K562 (cell line): ENCODE measurements at regions not wholly inside any gene's neighbourhood (a gene's known extent, or its start where the extent isn't known, plus 50 kb on each side); places are given as distances from the start of the nearest gene placed in this dataset.

ENCODE experiments used
- ATAC-seq: fragments of 200-7000 bp; cut with Tn5 transposase; 3 replicates; pipeline ENCODE4 v1.9.1; 2020; ENCODE audit warnings: moderate library complexity
- BruUV-seq: library from RNA; stranded (reverse); fragments of 400-500 nt; replicated peaks from 2 replicates; lab custom pipeline; 2021; lab: Mats Ljungman, UMichigan
- CTCF ChIA-PET: fragments of 300-600 bp; formaldehyde crosslinking; extraction: SDS; loops from one replicate; lab custom pipeline; 2021; ENCODE audit warnings: low intra/inter-chr PET ratio; lab: Yijun Ruan, JAX
- POLR2A ChIA-PET: fragments of 300-600, 350-650 bp; sonication (Branson Sonifier 250); formaldehyde crosslinking; extraction: SDS; loops from one replicate; lab custom pipeline; 2021; ENCODE audit warnings: antibody characterized with exemption, inconsistent platforms; lab: Yijun Ruan, JAX
- DNase-seq, 4 experiments: peaks; one replicate each; pipeline versions ENCODE4 v3.0.0 to v3.0.0-alpha.2; 2011 to 2018; ENCODE audit warnings: low spot score in 3 of 4, mixed read lengths in 3 of 4; ENCODE audit errors: extremely low read depth in 1 of 4
- FAIRE-seq: peaks from 2 replicates; lab custom pipeline; 2011; peaks lifted over from hg19 to GRCh38; lab: Jason Lieb, UNC
- H2AFZ ChIP-seq: 2 replicates; pipeline ENCODE4 v1.6.0; 2011; ENCODE audit warnings: low read depth, low read length, control low read depth, inconsistent platforms
- H3K27ac ChIP-seq: fragments of 200-600 bp; 3 replicates; pipeline ENCODE4 v1.8.0; 2011; ENCODE audit warnings: low read depth, mild to moderate bottlenecking, control low read depth, inconsistent platforms, low read length, moderate library complexity, mixed read lengths; ENCODE audit errors: extremely low read depth
- H3K27me3 ChIP-seq, 2 experiments: fragments of 300-600 bp in 1 of 2; 2 replicates in 1 of 2; 3 replicates in 1 of 2; pipeline versions ENCODE4 v1.6.0 to v1.8.0; 2011; ENCODE audit warnings: inconsistent platforms in 2 of 2, low read length in 2 of 2, mild to moderate bottlenecking in 1 of 2, mixed read lengths in 1 of 2, moderate library complexity in 1 of 2; ENCODE audit not compliant: control insufficient read depth in 2 of 2, insufficient read depth in 2 of 2
- H3K36me3 ChIP-seq: fragments of 300-600 bp; 3 replicates; pipeline ENCODE4 v1.8.0; 2011; ENCODE audit warnings: mild to moderate bottlenecking, low read length, inconsistent platforms; ENCODE audit not compliant: control insufficient read depth, insufficient read depth
- H3K4me1 ChIP-seq, 2 experiments: fragments of 200-600 bp in 1 of 2; replicated peaks in 1 of 2; 2 replicates in 1 of 2; 3 replicates in 1 of 2; pipeline versions ENCODE4 v1.5.1 to v1.8.0; 2011; ENCODE audit warnings: inconsistent platforms in 2 of 2, low read length in 2 of 2, mild to moderate bottlenecking in 1 of 2, mixed read lengths in 1 of 2, moderate library complexity in 1 of 2; ENCODE audit not compliant: control insufficient read depth in 2 of 2, insufficient read depth in 2 of 2
- H3K4me2 ChIP-seq: 2 replicates; pipeline ENCODE4 v1.6.1; 2011; ENCODE audit warnings: low read length, control low read depth, inconsistent platforms, mixed read lengths; ENCODE audit not compliant: insufficient read depth
- H3K4me3 ChIP-seq: fragments of 200-600 bp; sonication (generic), shearing (Covaris generic); 2 replicates; pipeline ENCODE4 v1.5.1; 2016; ENCODE audit warnings: control low read depth, inconsistent platforms
- H3K79me2 ChIP-seq: fragments of 200-600 bp; 3 replicates; pipeline ENCODE4 v1.8.0; 2011; ENCODE audit warnings: low read length, inconsistent platforms; ENCODE audit not compliant: control insufficient read depth, insufficient read depth
- H3K9ac ChIP-seq, 2 experiments: 2 replicates each; pipeline versions ENCODE4 v1.6.0 to v1.6.1; 2011; ENCODE audit warnings: low read depth in 2 of 2, low read length in 2 of 2, control low read depth in 1 of 2, inconsistent platforms in 1 of 2, mild to moderate bottlenecking in 1 of 2, mixed read lengths in 1 of 2; ENCODE audit not compliant: insufficient read depth in 1 of 2
- H3K9me1 ChIP-seq: one replicate; pipeline ENCODE4 v1.6.0; 2011; ENCODE audit warnings: inconsistent platforms, mild to moderate bottlenecking, low read length, moderate library complexity; ENCODE audit not compliant: control insufficient read depth, insufficient read depth
- H3K9me3 ChIP-seq: replicated peaks from 2 replicates; pipeline ENCODE4 v1.5.1; 2011; ENCODE audit warnings: low read depth, low read length, inconsistent platforms; ENCODE audit not compliant: control insufficient read depth, insufficient read depth
- H4K20me1 ChIP-seq: replicated peaks from 2 replicates; pipeline ENCODE4 v1.6.1; 2011; ENCODE audit warnings: low read length, inconsistent platforms, mixed read lengths; ENCODE audit not compliant: control insufficient read depth, insufficient read depth
- ATF6 ChIP-seq: sonication (generic); formaldehyde crosslinking; IDR thresholded peaks from 2 replicates; pipeline ENCODE4 v1.4.0; 2020; ENCODE audit warnings: mild to moderate bottlenecking, missing genetic modification reagents
- KDM5B ChIP-seq: fragments of 200-600 bp; sonication (generic); IDR thresholded peaks from 2 replicates; pipeline ENCODE4 v1.6.1; 2012; ENCODE audit warnings: low read depth, mild to moderate bottlenecking, moderate library complexity, low read length, control low read depth, inconsistent platforms; ENCODE audit not compliant: insufficient replicate concordance
- L3MBTL2 ChIP-seq: fragments of 450-650 bp; IDR thresholded peaks from 2 replicates; pipeline ENCODE4 v1.6.1; 2016; ENCODE audit warnings: mild to moderate bottlenecking, moderate library complexity
- PTTG1 ChIP-seq: fragments of 450-650 bp; IDR thresholded peaks from 2 replicates; pipeline ENCODE4 v1.6.1; 2016; ENCODE audit warnings: low read depth, mild to moderate bottlenecking, missing genetic modification characterization, missing compliant biosample characterization
- SMARCB1 ChIP-seq: IDR thresholded peaks from 2 replicates; pipeline ENCODE4 v1.6.1; 2011; ENCODE audit warnings: improper control_type of control experiment, low read depth; ENCODE audit not compliant: insufficient read length
- TAL1 ChIP-seq: fragments of 450-650 bp; IDR thresholded peaks from 2 replicates; pipeline ENCODE4 v1.6.1; 2016; ENCODE audit warnings: mild to moderate bottlenecking
- ZFP91 ChIP-seq: sonication (generic); formaldehyde crosslinking; IDR thresholded peaks from 2 replicates; pipeline ENCODE4 v1.8.0; 2022; ENCODE audit warnings: mild to moderate bottlenecking, missing genetic modification reagents
- ZNF778 ChIP-seq: fragments of 450-650 bp; formaldehyde crosslinking; IDR thresholded peaks from 2 replicates; pipeline ENCODE4 v1.4.0; 2020; ENCODE audit warnings: mild to moderate bottlenecking, moderate library complexity
- WGBS: fragments of 100-300 bp; shearing (Covaris generic); methylation state at CpG from one replicate; pipeline ENCODE4 v1.1.6; 2016; ENCODE audit warnings: low coverage, mixed read lengths; ENCODE audit not compliant: insufficient coverage; ENCODE audit errors: missing lambda C conversion rate; 5-methylcytosine and 5-hydroxymethylcytosine counted together
- in situ Hi-C: fragments of 300-500 bp; cut with MboI; formaldehyde crosslinking; loops from 4 replicates; pipeline ENCODE4 v1.15.0; 2018; ENCODE audit warnings: inconsistent platforms, mixed read lengths
- intact Hi-C: fragments of 100-400 bp; cut with micrococcal nuclease; formaldehyde crosslinking; loops from 2 replicates; pipeline ENCODE4 v1.14.2; 2022

GRCh38 chr6:28776269-28777146 is 147.3 kb downstream of the TRIM27 start (continued):
- TF ChIP-seq SMARCB1 (no peak), L3MBTL2 (0 out of 2 replicates have a peak, but pooled peaks have one; percentile 45), ZFP91 (CRISPR knock-in tag) (peak; percentile 73), TAL1 (peak; percentile 43)

- Histone ChIP-seq H3K4me3 (peak overlapping the region; percentile 26), H3K9me1 (no peaks in the 10 kb centered on the region), H3K9me3 (no peaks in the 10 kb centered on the region), H3K36me3 (no peaks in the 10 kb centered on the region), H4K20me1 (no peaks in the 10 kb centered on the region), H3K27me3 (no peaks in the 10 kb centered on the region), H3K4me1 (peaks cover 20 to 26% of the 10 kb centered on the region in 2 experiments), H2AFZ (peak overlapping the region; percentile 66), H3K9ac (peak overlapping the region; percentile 30 to 43; a peak in 3 of 4 replicates), H3K27ac (peak overlapping the region; percentile 67; the same call in 2 of the 3 replicates), H3K4me2 (peak overlapping the region; percentile 81), H3K79me2 (no peaks in the 10 kb centered on the region)
- POLR2A ChIA-PET = interaction anchor here (1.1 to 4.6 kb wide), 7 partner anchors 10 to 204 kb away, joined by 3 to 38 read pairs (median 6); no protein-coding TSS in a partner anchor
- peak; percentile 30 for ATAC-seq
- DNase-seq = peak in 1 of 4 experiments; percentile 11
- in situ Hi-C loops (no loop called here), intact Hi-C loops (loop anchor here (2.0 kb wide), 1 partner anchor 18 kb away; no protein-coding TSS in a partner anchor)
- WGBS = 2% methylated on average over 4 of the region's 4 CpGs
- no TSS peak for BruUV-seq
- CTCF ChIA-PET = no interaction called here
- no peak for FAIRE-seq
- TF ChIP-seq KDM5B (peak; percentile 38), ATF6 (no peak), ZNF778 (CRISPR knock-in tag) (no peak), PTTG1 (tag) (no peak)
These were observed 146.7 kb downstream of the TRIM27 start for GRCh38 chr6:28777147-28777461.
